NCI-H526 (cell line): ENCODE measurements at regions not wholly inside any gene's neighbourhood (a gene's known extent, or its start where the extent isn't known, plus 50 kb on each side); places are given as distances from the start of the nearest gene placed in this dataset.
"Not testable (repeated sequence)": the region's sequence is repeated elsewhere in the genome, so short reads cannot be mapped to it uniquely, and the experiment has no call there.

Source experiments
- DNase-seq, 2 experiments: peaks; one replicate each; lab custom pipeline; 2025; lab: John Stamatoyannopoulos, UW

DNA sequence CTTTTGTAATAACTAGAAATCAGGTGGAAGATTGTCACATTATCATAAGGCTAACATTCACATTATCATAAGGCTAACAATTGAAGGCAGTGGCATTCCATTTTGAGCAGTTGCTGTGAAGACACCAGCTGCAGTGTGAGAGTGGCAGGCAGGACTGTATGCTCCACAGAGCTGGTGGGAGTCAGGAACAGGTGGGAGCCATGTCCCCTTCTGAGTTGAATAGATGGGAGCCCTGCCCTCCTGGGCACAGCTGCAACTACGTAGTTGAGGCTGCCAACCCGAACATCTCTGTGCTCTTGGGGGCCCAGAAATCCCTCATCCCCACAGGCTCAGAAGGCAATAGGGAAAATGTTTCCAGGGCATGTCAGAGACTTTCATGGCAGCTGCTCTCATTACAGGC lies 1627.6 kb downstream of the SI start:
- DNase-seq = no peak

GRCh38 chr3:163438760-163439159 lies 1639.5 kb downstream of the SI start:
- DNase-seq = no peak

DNA sequence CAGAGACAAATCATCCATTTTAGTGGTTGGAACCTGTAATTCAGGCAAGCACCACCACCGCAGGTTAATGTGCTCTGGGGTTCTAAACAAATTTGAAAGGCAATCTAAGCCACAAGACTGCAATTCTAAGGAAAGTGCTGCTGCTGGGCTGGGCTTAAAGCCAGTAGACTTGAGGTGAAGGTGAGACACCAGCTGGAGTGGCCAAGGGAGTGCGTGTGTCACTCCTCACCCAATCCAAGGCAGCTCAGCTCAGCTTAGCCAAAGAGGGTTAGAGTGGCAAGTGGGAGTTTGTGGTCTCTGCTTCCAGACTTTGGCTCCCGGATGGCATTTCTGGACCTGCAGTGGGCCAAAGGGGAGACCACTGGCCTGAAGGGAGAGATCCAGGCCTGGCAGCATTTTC lies 1655.6 kb downstream of the SI start:
- no peak for DNase-seq

GRCh38 chr3:163391407-163392181 lies 1686.7 kb downstream of the SI start:
- DNase-seq = no peak

GRCh38 chr3:163384383-163384782 lies 1693.9 kb downstream of the SI start:
- DNase-seq = no peak

GRCh38 chr3:163382183-163382582 lies 1696.1 kb downstream of the SI start:
- DNase-seq = no peak

GRCh38 chr3:163368168-163368567 lies 1710.1 kb downstream of the SI start:
- DNase-seq = no peak

DNA sequence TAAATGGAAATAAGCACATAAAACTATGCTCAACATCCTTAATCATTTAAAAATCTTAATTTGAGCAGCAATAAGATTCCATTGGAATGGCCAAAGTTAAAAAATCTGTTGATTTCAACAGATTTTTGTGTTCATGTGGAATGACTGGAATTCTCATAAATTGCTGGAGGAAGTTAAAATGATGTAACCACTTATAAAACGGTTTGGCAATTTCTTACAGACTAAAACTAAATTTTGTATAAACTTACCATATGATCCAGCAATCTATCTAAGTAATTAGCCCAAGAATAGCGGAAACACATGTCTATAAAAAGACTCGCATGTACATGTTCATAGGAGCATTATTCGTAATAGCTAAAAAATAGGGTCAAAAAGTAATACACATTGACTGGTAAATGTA lies 1713.6 kb downstream of the SI start:
- no peak for DNase-seq

GRCh38 chr3:163362151-163362550 lies 1716.1 kb downstream of the SI start:
- DNase-seq = no peak

DNA sequence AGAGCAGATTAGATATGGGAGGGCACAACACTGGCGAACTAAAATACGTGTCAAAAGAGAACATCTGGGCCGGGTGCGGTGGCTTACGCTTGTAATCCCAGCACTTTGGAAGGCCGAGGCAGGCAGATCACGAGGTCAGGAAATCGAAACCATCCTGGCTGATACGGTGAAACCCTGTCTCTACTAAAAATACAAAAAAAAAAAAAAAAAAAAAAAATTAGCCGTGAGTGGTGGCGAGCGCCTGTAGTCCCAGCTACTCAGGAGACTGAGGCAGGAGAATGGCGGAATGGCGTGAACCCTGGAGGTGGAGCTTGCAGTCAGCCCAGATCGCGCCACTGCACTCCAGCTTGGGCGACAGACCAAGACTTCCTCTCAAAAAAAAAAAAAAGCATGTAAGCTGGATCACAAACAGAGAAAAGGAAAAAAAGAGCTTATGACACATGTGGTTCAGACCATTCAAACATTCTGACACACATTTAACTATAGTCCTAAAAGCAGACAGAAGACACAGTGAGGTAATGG lies 1716.9 kb downstream of the SI start:
- not testable (repeated sequence) for DNase-seq

DNA sequence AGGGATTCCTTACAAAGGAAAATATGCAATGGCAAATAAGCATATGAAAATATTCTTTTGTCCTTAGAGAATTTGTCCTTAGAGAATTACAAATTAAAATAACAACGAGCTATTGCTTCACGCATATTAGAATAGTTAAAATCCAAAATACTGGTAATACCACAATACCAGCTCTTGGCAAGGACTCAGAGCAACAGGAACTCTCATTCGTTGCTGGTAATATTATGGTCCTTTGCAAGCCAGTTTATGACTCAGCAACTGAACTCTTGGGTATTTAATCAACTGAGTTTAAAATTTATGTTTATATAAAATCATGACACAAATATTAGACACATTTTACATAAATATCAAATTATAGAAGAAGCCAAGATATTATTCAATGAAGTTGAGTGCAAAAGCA lies 1730.4 kb downstream of the SI start:
- no peak for DNase-seq

- no peak for DNase-seq
These were observed 1742.9 kb downstream of the SI start for GRCh38 chr3:163335429-163335828.

DNA sequence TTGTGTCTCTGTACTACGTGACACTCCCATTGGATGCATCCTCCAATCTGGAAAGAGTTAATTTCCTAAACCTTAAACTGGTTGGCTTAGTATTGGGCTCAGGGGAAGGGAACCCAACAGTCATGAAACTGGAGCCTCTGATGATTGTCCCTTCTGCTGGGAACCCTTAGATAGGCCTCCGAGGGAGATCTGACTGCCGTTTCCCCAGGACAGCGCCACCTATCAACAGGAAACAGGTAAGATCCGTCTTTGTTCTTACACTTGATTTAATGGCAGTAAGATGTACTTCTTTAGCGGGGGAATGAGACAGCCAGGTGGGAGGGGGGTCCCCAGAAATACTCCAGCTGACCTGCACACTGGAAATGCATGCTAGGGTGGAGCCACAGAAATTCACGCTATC lies 1749.6 kb downstream of the SI start:
- no peak for DNase-seq

DNA sequence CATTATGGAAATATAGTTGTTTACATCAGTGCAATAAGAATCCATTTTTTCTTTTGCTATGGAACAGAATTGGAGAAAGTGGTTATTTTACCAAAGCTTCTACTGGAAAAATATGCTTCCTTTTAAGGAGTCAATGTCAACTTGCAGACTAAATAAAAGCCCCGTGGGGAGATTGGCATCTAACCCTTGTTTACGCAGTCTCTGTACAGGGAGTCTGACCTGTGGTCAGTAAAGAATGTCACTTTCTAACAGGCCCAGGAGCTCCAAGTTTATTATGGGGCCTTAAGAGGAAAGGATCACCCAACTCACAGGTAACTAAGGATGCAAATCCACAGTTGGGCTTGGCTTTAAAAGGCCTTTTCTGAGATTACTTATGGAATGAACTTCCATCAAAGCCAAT lies 1751.2 kb downstream of the SI start:
- DNase-seq = no peak

GRCh38 chr3:163315786-163316185 lies 1762.5 kb downstream of the SI start:
- DNase-seq = no peak

GRCh38 chr3:163306405-163306804 lies 1771.9 kb downstream of the SI start:
- DNase-seq = no peak

DNA sequence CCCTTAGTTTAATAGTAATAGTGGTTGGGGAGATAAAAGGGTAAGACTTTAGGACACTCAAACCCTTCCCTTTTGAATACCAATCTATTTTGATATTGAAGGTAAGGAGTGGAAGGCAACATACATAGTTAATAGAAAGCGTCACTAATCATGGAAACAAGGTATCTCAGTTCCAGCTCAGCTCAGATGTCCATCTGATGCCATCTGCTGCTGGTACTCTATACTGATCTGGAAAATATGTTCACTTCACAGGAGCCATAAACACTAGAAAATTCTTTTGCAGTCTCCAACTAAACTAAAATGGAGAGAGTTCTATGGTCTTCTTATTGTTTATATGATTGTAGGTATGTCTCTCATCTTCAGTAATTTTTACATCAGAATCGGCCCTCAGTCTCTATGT lies 1777.1 kb downstream of the OTOL1 start:
- no peak for DNase-seq

DNA sequence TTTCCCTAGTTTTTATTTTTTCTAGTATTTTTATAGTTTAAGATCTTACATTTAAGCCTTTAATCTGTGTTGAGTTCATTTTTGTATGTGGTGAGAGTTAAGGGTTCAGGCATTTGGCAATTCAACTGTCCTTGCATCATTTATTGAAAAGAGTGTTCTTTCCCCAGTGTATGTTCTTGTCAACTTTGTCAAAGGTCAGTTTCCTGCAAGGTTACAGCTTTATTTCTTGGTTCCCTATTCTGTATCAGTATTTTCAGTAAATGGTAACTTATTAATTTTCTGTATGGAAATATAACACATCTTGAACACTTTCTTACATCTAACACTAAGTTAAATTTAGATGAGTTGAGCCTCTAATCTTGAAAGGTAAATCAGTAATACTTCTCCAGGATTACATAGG lies 1770.1 kb downstream of the OTOL1 start:
- DNase-seq = no peak

GRCh38 chr3:163261618-163262017 lies 1765.0 kb downstream of the OTOL1 start:
- DNase-seq = no peak

GRCh38 chr3:163261056-163261455 lies 1764.4 kb downstream of the OTOL1 start:
- no peak for DNase-seq

- DNase-seq = no peak
These were observed 1721.7 kb downstream of the OTOL1 start for GRCh38 chr3:163218336-163218735.

GRCh38 chr3:163213838-163214237 lies 1717.2 kb downstream of the OTOL1 start:
- no peak for DNase-seq

DNA sequence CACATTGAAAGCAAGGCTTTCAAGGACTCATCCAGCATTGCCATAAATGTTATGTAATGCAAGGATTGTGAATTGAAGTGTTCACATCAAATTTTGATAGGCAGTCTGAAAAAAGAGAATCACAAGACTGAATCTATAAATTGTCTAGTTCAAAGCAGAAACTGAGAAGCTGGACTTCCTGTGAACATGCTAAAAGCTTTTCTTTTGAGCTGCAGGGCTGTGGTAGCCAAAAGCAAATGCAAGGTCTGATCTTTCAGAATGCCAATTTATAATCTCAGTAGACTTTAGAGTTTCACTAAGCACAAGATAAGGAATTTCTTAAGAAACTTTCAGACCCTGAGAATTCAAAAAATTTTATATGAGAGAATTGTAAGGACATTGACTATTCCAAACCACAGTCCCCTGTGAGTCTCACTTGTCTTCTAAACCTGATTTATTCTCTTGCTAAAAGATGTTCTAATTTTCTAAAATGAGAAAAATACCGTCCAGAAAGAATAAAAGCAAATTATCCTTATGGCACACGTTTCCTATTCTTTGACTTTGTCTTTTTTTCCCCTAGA lies 1700.3 kb downstream of the OTOL1 start:
- no peak for DNase-seq

- no peak for DNase-seq
These were observed 1699.6 kb downstream of the OTOL1 start for GRCh38 chr3:163196245-163196644.
